Osteocyte (in vitro differentiated cells): ENCODE measurements at regions not wholly inside any gene's neighbourhood (a gene's known extent, or its start where the extent isn't known, plus 50 kb on each side); places are given as distances from the start of the nearest gene placed in this dataset.

ENCODE experiments used
- DNase-seq: peaks from one replicate; pipeline ENCODE4 v3.0.0; 2021; ENCODE audit warnings: mixed read lengths; ENCODE audit not compliant: unreplicated experiment; ENCODE audit errors: extremely low spot score
- H3K27ac Mint-ChIP-seq: one replicate; pipeline ENCODE4 v1.8.0; 2021; ENCODE audit warnings: mild to moderate bottlenecking, mixed read lengths; ENCODE audit not compliant: unreplicated experiment
- H3K27me3 Mint-ChIP-seq: one replicate; pipeline ENCODE4 v1.8.0; 2021; ENCODE audit warnings: mixed read lengths; ENCODE audit not compliant: unreplicated experiment
- H3K36me3 Mint-ChIP-seq: one replicate; pipeline ENCODE4 v1.8.0; 2021; ENCODE audit warnings: mixed read lengths; ENCODE audit not compliant: unreplicated experiment
- H3K4me1 Mint-ChIP-seq: one replicate; pipeline ENCODE4 v1.8.0; 2021; ENCODE audit warnings: mixed read lengths; ENCODE audit not compliant: unreplicated experiment
- H3K4me3 Mint-ChIP-seq: one replicate; pipeline ENCODE4 v1.8.0; 2021; ENCODE audit warnings: mild to moderate bottlenecking, moderate library complexity, mixed read lengths; ENCODE audit not compliant: unreplicated experiment
- H3K9me3 Mint-ChIP-seq: one replicate; pipeline ENCODE4 v1.8.0; 2021; ENCODE audit warnings: mixed read lengths; ENCODE audit not compliant: unreplicated experiment
- CTCF ChIP-seq: fragments of 200-600 bp; sonication (generic); IDR thresholded peaks from 2 replicates; pipeline ENCODE4 v1.5.0; 2021; ENCODE audit warnings: antibody characterized with exemption, mild to moderate bottlenecking, moderate library complexity

DNA sequence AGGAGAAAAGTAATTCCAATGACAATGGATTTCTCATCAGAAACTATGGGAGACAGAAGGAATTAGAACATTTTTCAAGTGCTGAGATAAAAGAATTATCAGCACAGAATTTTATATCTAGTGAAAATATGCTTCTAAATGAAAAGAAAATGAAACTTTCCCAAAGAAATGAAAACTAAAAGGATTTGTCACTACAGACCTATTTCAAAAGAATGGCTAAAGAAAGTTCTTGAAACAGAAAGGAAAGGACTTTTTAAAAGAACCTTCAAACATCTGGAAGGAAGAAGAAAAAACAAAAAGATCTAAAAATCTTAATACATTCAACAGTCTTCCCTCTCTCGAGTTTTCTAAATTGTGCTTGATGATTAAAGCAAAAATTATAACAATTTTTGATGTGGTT is 255.4 kb downstream of the FAM76B start:
- Mint-ChIP-seq H3K4me3 (no peak overlapping the region), H3K36me3 (peaks cover 4% of the 10 kb centered on the region), H3K27ac (no peak overlapping the region), H3K27me3 (peaks cover 22% of the 10 kb centered on the region), H3K4me1 (no peaks in the 10 kb centered on the region), H3K9me3 (peaks cover 8% of the 10 kb centered on the region)
- no peak for TF ChIP-seq CTCF
- DNase-seq = no peak

DNA sequence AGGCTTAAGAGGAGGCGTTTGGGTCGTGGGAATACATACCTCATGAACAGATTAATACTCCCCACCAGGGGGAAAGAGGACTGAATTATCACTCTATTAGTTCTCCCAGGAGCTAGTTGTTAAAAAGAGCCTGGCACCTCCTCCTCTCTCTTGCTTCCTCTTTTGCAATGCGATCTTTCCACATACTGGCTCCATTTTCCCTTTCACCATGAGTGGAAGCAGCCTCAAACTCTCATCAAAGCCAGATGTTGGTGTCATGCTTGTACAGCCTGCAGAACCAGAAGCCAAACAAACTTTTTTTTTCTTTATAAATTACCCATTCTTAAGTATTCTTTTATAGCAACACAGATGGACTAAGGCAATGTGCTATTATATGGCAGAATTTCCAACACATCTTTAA is 258.5 kb downstream of the FAM76B start:
- H3K27me3 Mint-ChIP-seq = peaks cover 16% of the 10 kb centered on the region
- H3K4me3 Mint-ChIP-seq = no peak overlapping the region
- H3K27ac Mint-ChIP-seq = no peak overlapping the region
- H3K9me3 Mint-ChIP-seq = peaks cover 8% of the 10 kb centered on the region
- no peak for TF ChIP-seq CTCF
- peaks cover 4% of the 10 kb centered on the region for H3K36me3 Mint-ChIP-seq
- DNase-seq = no peak
- no peaks in the 10 kb centered on the region for H3K4me1 Mint-ChIP-seq

DNA sequence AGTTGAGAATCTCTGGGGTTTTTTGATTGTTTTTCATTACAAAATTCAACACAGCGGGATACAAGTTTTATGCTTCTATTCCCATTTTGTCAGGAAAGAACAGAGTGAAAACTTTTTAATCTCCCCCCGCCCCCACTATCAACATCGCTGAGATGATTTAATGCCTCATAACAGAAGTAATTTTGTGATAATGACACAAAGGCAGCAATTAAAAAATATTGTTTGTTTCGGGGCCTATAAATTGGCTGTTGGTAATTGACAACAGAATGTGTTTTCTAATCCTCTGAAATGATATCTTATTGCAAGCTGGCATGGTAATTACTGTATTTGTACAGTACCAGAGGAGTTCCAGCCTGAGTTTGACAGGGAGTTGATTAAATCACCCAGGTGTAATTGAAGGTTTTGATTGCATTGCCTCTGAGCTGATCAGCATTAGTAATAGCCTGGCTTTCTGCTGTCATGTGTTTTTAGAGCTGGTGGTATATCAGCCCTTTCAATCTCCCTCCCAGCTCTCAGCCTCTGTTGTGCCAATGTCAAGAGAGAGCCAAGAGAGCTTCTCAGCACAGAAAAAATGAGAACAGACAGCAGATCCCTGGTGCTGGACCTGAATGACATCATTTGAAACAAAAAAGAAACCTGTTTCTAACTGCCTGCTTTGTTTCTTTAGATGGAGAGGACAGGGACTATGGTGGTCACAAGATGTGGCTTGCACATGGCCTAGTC is 265.1 kb downstream of the FAM76B start:
- DNase-seq = no peak
- Mint-ChIP-seq H3K27ac (no peak overlapping the region), H3K27me3 (peaks cover 12% of the 10 kb centered on the region), H3K4me1 (peaks cover 15% of the 10 kb centered on the region), H3K4me3 (no peak overlapping the region), H3K36me3 (no peaks in the 10 kb centered on the region), H3K9me3 (no peaks in the 10 kb centered on the region)
- no peak for TF ChIP-seq CTCF

DNA sequence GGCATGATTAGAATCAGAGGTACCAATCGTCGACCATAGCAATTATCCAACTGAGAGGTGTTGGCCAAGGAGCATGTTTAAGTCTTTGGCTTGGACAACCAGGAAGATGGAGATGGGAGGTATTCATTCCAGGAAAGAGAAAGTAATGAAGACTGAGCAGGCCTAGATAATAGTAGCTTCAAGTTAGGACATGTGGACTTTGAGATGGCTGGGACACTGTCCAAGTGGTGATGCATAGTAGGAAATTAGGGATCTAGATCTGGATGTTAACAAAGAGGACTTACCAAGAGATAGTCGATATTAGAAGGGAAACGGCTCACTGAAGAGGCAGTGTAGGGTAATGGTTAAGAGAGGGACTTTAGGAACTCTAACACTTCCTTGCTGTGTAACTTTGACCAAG is 266.7 kb downstream of the FAM76B start:
- Mint-ChIP-seq H3K27me3 (peaks cover 5% of the 10 kb centered on the region), H3K4me3 (no peak overlapping the region), H3K36me3 (no peaks in the 10 kb centered on the region), H3K4me1 (peaks cover 15% of the 10 kb centered on the region), H3K27ac (no peak overlapping the region), H3K9me3 (no peaks in the 10 kb centered on the region)
- TF ChIP-seq CTCF = no peak
- no peak for DNase-seq

- no peak for TF ChIP-seq CTCF
- H3K4me3 Mint-ChIP-seq = no peak overlapping the region
- no peaks in the 10 kb centered on the region for H3K9me3 Mint-ChIP-seq
- H3K27me3 Mint-ChIP-seq = peaks cover 5% of the 10 kb centered on the region
- H3K36me3 Mint-ChIP-seq = no peaks in the 10 kb centered on the region
- peaks cover 18% of the 10 kb centered on the region for H3K4me1 Mint-ChIP-seq
- H3K27ac Mint-ChIP-seq = no peak overlapping the region
- no peak for DNase-seq
Measured at GRCh38 chr11:95521862-95522261, 267.7 kb downstream of the FAM76B start.
